PC-3 (cell line): ENCODE measurements at regions not wholly inside any gene's neighbourhood (a gene's known extent, or its start where the extent isn't known, plus 50 kb on each side); places are given as distances from the start of the nearest gene placed in this dataset.

ENCODE experiments used
- ATAC-seq: fragments of 200-7000 bp; cut with Tn5 transposase; 2 replicates; pipeline ENCODE4 v1.9.1; 2020; ENCODE audit warnings: mild to moderate bottlenecking, moderate library complexity
- BruUV-seq: library from RNA; stranded (reverse); fragments of 400-500 nt; replicated peaks from 2 replicates; lab custom pipeline; 2021; lab: Mats Ljungman, UMichigan
- CTCF ChIA-PET: fragments of 300-600 bp; sonication (Branson Sonifier 250); formaldehyde crosslinking; loops from one replicate; lab custom pipeline; 2022; ENCODE audit warnings: antibody characterized with exemption; lab: Charles Lee
- POLR2A ChIA-PET: fragments of 300-600 bp; sonication (Branson Sonifier 250); formaldehyde crosslinking; loops from one replicate; lab custom pipeline; 2022; ENCODE audit warnings: antibody characterized with exemption; ENCODE audit not compliant: unreplicated experiment; lab: Charles Lee
- DNase-seq: peaks from one replicate; pipeline ENCODE4 v3.0.0-alpha.2; 2015
- H2AFZ ChIP-seq: fragments of 300-600 bp; sonication (generic); 2 replicates; pipeline ENCODE4 v1.6.0; 2016; ENCODE audit warnings: antibody characterized with exemption, low read length
- H3F3A ChIP-seq: fragments of 300-600 bp; sonication (generic); one replicate; pipeline ENCODE4 v1.6.0; 2017; ENCODE audit warnings: antibody characterized with exemption, low read length, control low read depth, mild to moderate bottlenecking; ENCODE audit not compliant: unreplicated experiment
- H3K27ac ChIP-seq: fragments of 300-600 bp; sonication (generic); 2 replicates; pipeline ENCODE4 v1.5.1; 2016; ENCODE audit warnings: mild to moderate bottlenecking, low read length
- H3K27me3 ChIP-seq: fragments of 300-600 bp; sonication (generic); 2 replicates; pipeline ENCODE4 v1.6.1; 2016; ENCODE audit warnings: low read length, mixed read lengths
- H3K36me3 ChIP-seq: fragments of 300-600 bp; sonication (generic); 2 replicates; pipeline ENCODE4 v1.6.1; 2016; ENCODE audit warnings: low read depth, mixed run types, low read length, mixed read lengths
- H3K4me1 ChIP-seq: fragments of 300-600 bp; sonication (generic); 2 replicates; pipeline ENCODE4 v1.5.1; 2016; ENCODE audit warnings: low read length; ENCODE audit not compliant: insufficient read depth
- H3K4me2 ChIP-seq: fragments of 300-600 bp; sonication (generic); 2 replicates; pipeline ENCODE4 v1.6.0; 2016; ENCODE audit warnings: low read length
- H3K4me3 ChIP-seq: fragments of 300-600 bp; sonication (generic); 2 replicates; pipeline ENCODE4 v1.5.1; 2016; ENCODE audit warnings: mild to moderate bottlenecking, low read length, mixed read lengths
- H3K79me2 ChIP-seq: fragments of 300-600 bp; sonication (generic); 2 replicates; pipeline ENCODE4 v1.6.1; 2017; ENCODE audit warnings: low read length, mixed read lengths
- H3K9ac ChIP-seq: fragments of 300-600 bp; sonication (generic); 2 replicates; pipeline ENCODE4 v1.6.0; 2016; ENCODE audit warnings: mild to moderate bottlenecking, low read length
- H3K9me2 ChIP-seq: fragments of 300-600 bp; sonication (generic); replicated peaks from 2 replicates; pipeline ENCODE4 v1.6.1; 2016; ENCODE audit warnings: mixed run types, low read length, mixed read lengths
- H3K9me3 ChIP-seq: fragments of 300-600 bp; sonication (generic); 2 replicates; pipeline ENCODE4 v1.6.1; 2016; ENCODE audit warnings: low read length, mixed read lengths
- H4K20me1 ChIP-seq: fragments of 300-600 bp; sonication (generic); 2 replicates; pipeline ENCODE4 v1.6.1; 2016; ENCODE audit warnings: low read length, mixed read lengths
- EZH2 ChIP-seq: fragments of 300-600 bp; sonication (generic); IDR thresholded peaks from one replicate; pipeline ENCODE4 v1.6.1; 2017; ENCODE audit warnings: antibody characterized with exemption, mild to moderate bottlenecking, low read length; ENCODE audit not compliant: unreplicated experiment
- EZH2phosphoT487 ChIP-seq: fragments of 300-600 bp; sonication (generic); IDR thresholded peaks from 2 replicates; pipeline ENCODE4 v1.6.1; 2018; ENCODE audit warnings: mild to moderate bottlenecking, antibody characterized with exemption, low read length, borderline replicate concordance
- intact Hi-C: fragments of 100-400 bp; cut with micrococcal nuclease; formaldehyde crosslinking; loops from 2 replicates; pipeline ENCODE4 v1.9.0; 2023
- TF ChIP-seq, protein P1 (sequence below): fragments of 300-600 bp; sonication (generic); conservative IDR thresholded peaks from 2 replicates; pipeline ENCODE4 v1.5.1; 2017; ENCODE audit warnings: antibody characterized with exemption, low read depth, mild to moderate bottlenecking, low read length

DNA sequence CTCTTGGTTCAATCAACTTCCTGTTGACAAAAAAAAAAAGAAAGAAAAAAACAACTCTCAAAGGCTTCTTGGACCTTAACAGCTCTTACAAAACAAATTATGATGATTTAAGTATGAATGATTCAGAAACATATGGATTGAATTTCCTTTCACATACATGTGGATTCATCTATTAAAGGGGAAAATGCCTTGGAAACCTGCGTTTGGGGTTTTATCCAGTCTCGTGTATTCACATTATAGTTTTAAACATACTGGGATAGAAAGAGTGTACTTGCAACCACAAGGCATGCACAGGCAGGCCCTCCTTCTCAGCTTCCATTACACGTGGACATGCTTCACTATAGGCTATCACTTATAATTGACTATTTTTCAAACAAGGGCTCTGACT, 286.7 kb downstream of the INHBA start:
- no peak overlapping the region for H3K9ac ChIP-seq
- TF ChIP-seq EZH2 = no peak
- no peak for TF ChIP-seq EZH2phosphoT487
- TF ChIP-seq, protein P1, sequence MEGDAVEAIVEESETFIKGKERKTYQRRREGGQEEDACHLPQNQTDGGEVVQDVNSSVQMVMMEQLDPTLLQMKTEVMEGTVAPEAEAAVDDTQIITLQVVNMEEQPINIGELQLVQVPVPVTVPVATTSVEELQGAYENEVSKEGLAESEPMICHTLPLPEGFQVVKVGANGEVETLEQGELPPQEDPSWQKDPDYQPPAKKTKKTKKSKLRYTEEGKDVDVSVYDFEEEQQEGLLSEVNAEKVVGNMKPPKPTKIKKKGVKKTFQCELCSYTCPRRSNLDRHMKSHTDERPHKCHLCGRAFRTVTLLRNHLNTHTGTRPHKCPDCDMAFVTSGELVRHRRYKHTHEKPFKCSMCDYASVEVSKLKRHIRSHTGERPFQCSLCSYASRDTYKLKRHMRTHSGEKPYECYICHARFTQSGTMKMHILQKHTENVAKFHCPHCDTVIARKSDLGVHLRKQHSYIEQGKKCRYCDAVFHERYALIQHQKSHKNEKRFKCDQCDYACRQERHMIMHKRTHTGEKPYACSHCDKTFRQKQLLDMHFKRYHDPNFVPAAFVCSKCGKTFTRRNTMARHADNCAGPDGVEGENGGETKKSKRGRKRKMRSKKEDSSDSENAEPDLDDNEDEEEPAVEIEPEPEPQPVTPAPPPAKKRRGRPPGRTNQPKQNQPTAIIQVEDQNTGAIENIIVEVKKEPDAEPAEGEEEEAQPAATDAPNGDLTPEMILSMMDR = no peak
- H3K4me1 ChIP-seq = peaks cover 12% of the 10 kb centered on the region; the same call in 1 of the 2 replicates
- H2AFZ ChIP-seq = no peak overlapping the region
- no peaks in the 10 kb centered on the region for H4K20me1 ChIP-seq
- intact Hi-C loops = no loop called here
- DNase-seq (no peak), ATAC-seq (no peak)
- ChIA-PET POLR2A (interaction anchor here (0.7 kb wide), 1 partner anchor 10 kb away, joined by 4 read pairs; no protein-coding TSS in a partner anchor), CTCF (no interaction called here)
- H3K4me3 ChIP-seq = no peak overlapping the region
- H3K27ac ChIP-seq = no peak overlapping the region
- H3K27me3 ChIP-seq = no peaks in the 10 kb centered on the region
- H3K9me2 ChIP-seq = no peaks in the 10 kb centered on the region
- H3K79me2 ChIP-seq = no peaks in the 10 kb centered on the region
- H3F3A ChIP-seq = no peaks in the 10 kb centered on the region
- no TSS peak for BruUV-seq
- H3K4me2 ChIP-seq = no peak overlapping the region
- no peaks in the 10 kb centered on the region for H3K9me3 ChIP-seq
- H3K36me3 ChIP-seq = no peaks in the 10 kb centered on the region

DNA sequence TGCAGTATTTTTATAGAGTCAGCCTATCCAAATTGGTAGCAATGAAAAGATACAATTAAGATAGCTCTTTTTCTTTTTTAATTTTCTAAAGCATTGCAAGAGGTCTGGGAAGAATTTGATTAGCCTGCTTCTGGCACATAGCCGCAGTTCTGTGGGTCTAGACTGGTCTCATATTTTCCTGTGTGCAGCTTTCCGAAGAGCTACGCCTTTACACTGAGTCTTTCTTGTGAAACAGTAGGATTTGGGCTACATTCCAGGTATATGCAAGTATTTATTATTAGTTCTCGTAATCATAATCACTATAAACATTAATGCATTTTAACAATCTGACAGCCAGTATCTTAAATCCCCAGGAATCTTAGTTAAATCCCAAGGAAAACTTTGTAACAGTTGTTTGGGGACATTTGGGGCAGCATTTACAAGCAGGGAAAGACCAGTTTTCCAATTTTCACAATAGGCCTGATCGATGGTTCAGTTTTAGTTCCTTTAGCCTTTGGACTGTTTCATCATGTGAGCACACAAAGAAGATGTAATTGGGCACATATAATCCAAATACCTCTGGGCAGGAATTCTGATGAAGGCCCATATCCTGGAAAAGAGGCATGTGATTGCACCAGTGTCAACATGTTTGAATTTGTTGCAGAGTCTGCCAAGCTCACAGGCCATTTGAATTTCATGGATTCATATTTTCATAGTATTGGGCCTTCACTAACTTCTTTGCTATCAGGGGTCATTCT, 287.3 kb downstream of the INHBA start:
- CTCF ChIA-PET = no interaction called here
- intact Hi-C loops = no loop called here
- H2AFZ ChIP-seq = no peak overlapping the region
- ATAC-seq (no peak), DNase-seq (no peak)
- no peaks in the 10 kb centered on the region for H3K27me3 ChIP-seq
- no TSS peak for BruUV-seq
- no peaks in the 10 kb centered on the region for H3K36me3 ChIP-seq
- no peak overlapping the region for H3K4me2 ChIP-seq
- H3K9ac ChIP-seq = no peak overlapping the region
- H3K27ac ChIP-seq = no peak overlapping the region
- no peaks in the 10 kb centered on the region for H3K9me3 ChIP-seq
- no peaks in the 10 kb centered on the region for H3K9me2 ChIP-seq
- no peaks in the 10 kb centered on the region for H3F3A ChIP-seq
- no peaks in the 10 kb centered on the region for H3K79me2 ChIP-seq
- POLR2A ChIA-PET = no interaction called here
- peaks cover 12% of the 10 kb centered on the region; the same call in 1 of the 2 replicates for H3K4me1 ChIP-seq
- no peaks in the 10 kb centered on the region for H4K20me1 ChIP-seq
- TF ChIP-seq EZH2phosphoT487 = no peak
- TF ChIP-seq, protein P1 = no peak
- TF ChIP-seq EZH2 = no peak
- no peak overlapping the region for H3K4me3 ChIP-seq

DNA sequence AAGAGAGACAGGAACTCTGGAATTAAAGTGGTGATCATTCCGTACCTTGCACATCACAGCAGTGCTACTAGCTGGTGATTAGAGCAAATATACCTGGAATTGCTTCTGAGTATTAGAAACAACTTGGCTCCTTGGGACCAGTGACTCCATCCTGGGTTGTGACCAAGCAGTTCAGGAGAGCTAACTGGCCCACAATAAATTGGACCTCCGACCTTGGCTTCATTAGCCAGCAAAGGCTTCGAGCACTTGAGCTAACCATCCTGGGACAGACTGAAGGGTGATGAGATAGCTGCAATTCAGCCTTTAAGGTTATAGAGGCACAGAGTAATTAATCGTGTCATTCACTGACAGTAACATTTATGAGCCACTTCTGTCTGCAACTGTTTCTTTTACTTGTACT, 287.8 kb downstream of the INHBA start:
- H3K9me2 ChIP-seq = no peaks in the 10 kb centered on the region
- no peak overlapping the region for H3K4me3 ChIP-seq
- TF ChIP-seq, protein P1 = no peak
- TF ChIP-seq EZH2 = no peak
- no peak for TF ChIP-seq EZH2phosphoT487
- ChIA-PET CTCF (no interaction called here), POLR2A (no interaction called here)
- no peaks in the 10 kb centered on the region for H3K36me3 ChIP-seq
- H3F3A ChIP-seq = no peaks in the 10 kb centered on the region
- no peaks in the 10 kb centered on the region for H3K27me3 ChIP-seq
- no peaks in the 10 kb centered on the region for H4K20me1 ChIP-seq
- no peak for ATAC-seq
- H3K4me2 ChIP-seq = no peak overlapping the region
- H3K9me3 ChIP-seq = no peaks in the 10 kb centered on the region
- H3K4me1 ChIP-seq = peaks cover 12% of the 10 kb centered on the region; the same call in 1 of the 2 replicates
- no TSS peak for BruUV-seq
- H3K79me2 ChIP-seq = no peaks in the 10 kb centered on the region
- H3K9ac ChIP-seq = no peak overlapping the region
- H2AFZ ChIP-seq = no peak overlapping the region
- H3K27ac ChIP-seq = no peak overlapping the region
- intact Hi-C loops = no loop called here
- no peak for DNase-seq
